PC-3 (cell line): ENCODE measurements at regions not wholly inside any gene's neighbourhood (a gene's known extent, or its start where the extent isn't known, plus 50 kb on each side); places are given as distances from the start of the nearest gene placed in this dataset.
A peak's percentile ranks its signal among the peaks of the same experiment; 100 is the strongest.

Experiments used
- ATAC-seq: fragments of 200-7000 bp; cut with Tn5 transposase; 2 replicates; pipeline ENCODE4 v1.9.1; 2020; ENCODE audit warnings: mild to moderate bottlenecking, moderate library complexity
- BruUV-seq: library from RNA; stranded (reverse); fragments of 400-500 nt; replicated peaks from 2 replicates; lab custom pipeline; 2021; lab: Mats Ljungman, UMichigan
- CTCF ChIA-PET: fragments of 300-600 bp; sonication (Branson Sonifier 250); formaldehyde crosslinking; loops from one replicate; lab custom pipeline; 2022; ENCODE audit warnings: antibody characterized with exemption; lab: Charles Lee
- POLR2A ChIA-PET: fragments of 300-600 bp; sonication (Branson Sonifier 250); formaldehyde crosslinking; loops from one replicate; lab custom pipeline; 2022; ENCODE audit warnings: antibody characterized with exemption; ENCODE audit not compliant: unreplicated experiment; lab: Charles Lee
- DNase-seq: peaks from one replicate; pipeline ENCODE4 v3.0.0-alpha.2; 2015
- H2AFZ ChIP-seq: fragments of 300-600 bp; sonication (generic); 2 replicates; pipeline ENCODE4 v1.6.0; 2016; ENCODE audit warnings: antibody characterized with exemption, low read length
- H3F3A ChIP-seq: fragments of 300-600 bp; sonication (generic); one replicate; pipeline ENCODE4 v1.6.0; 2017; ENCODE audit warnings: antibody characterized with exemption, low read length, control low read depth, mild to moderate bottlenecking; ENCODE audit not compliant: unreplicated experiment
- H3K27ac ChIP-seq: fragments of 300-600 bp; sonication (generic); 2 replicates; pipeline ENCODE4 v1.5.1; 2016; ENCODE audit warnings: mild to moderate bottlenecking, low read length
- H3K27me3 ChIP-seq: fragments of 300-600 bp; sonication (generic); 2 replicates; pipeline ENCODE4 v1.6.1; 2016; ENCODE audit warnings: low read length, mixed read lengths
- H3K36me3 ChIP-seq: fragments of 300-600 bp; sonication (generic); 2 replicates; pipeline ENCODE4 v1.6.1; 2016; ENCODE audit warnings: low read depth, mixed run types, low read length, mixed read lengths
- H3K4me1 ChIP-seq: fragments of 300-600 bp; sonication (generic); 2 replicates; pipeline ENCODE4 v1.5.1; 2016; ENCODE audit warnings: low read length; ENCODE audit not compliant: insufficient read depth
- H3K4me2 ChIP-seq: fragments of 300-600 bp; sonication (generic); 2 replicates; pipeline ENCODE4 v1.6.0; 2016; ENCODE audit warnings: low read length
- H3K4me3 ChIP-seq: fragments of 300-600 bp; sonication (generic); 2 replicates; pipeline ENCODE4 v1.5.1; 2016; ENCODE audit warnings: mild to moderate bottlenecking, low read length, mixed read lengths
- H3K79me2 ChIP-seq: fragments of 300-600 bp; sonication (generic); 2 replicates; pipeline ENCODE4 v1.6.1; 2017; ENCODE audit warnings: low read length, mixed read lengths
- H3K9ac ChIP-seq: fragments of 300-600 bp; sonication (generic); 2 replicates; pipeline ENCODE4 v1.6.0; 2016; ENCODE audit warnings: mild to moderate bottlenecking, low read length
- H3K9me2 ChIP-seq: fragments of 300-600 bp; sonication (generic); replicated peaks from 2 replicates; pipeline ENCODE4 v1.6.1; 2016; ENCODE audit warnings: mixed run types, low read length, mixed read lengths
- H3K9me3 ChIP-seq: fragments of 300-600 bp; sonication (generic); 2 replicates; pipeline ENCODE4 v1.6.1; 2016; ENCODE audit warnings: low read length, mixed read lengths
- H4K20me1 ChIP-seq: fragments of 300-600 bp; sonication (generic); 2 replicates; pipeline ENCODE4 v1.6.1; 2016; ENCODE audit warnings: low read length, mixed read lengths
- CTCF ChIP-seq: fragments of 300-600 bp; sonication (generic); conservative IDR thresholded peaks from 2 replicates; pipeline ENCODE4 v1.5.1; 2017; ENCODE audit warnings: antibody characterized with exemption, low read depth, mild to moderate bottlenecking, low read length
- EZH2 ChIP-seq: fragments of 300-600 bp; sonication (generic); IDR thresholded peaks from one replicate; pipeline ENCODE4 v1.6.1; 2017; ENCODE audit warnings: antibody characterized with exemption, mild to moderate bottlenecking, low read length; ENCODE audit not compliant: unreplicated experiment
- EZH2phosphoT487 ChIP-seq: fragments of 300-600 bp; sonication (generic); IDR thresholded peaks from 2 replicates; pipeline ENCODE4 v1.6.1; 2018; ENCODE audit warnings: mild to moderate bottlenecking, antibody characterized with exemption, low read length, borderline replicate concordance
- intact Hi-C: fragments of 100-400 bp; cut with micrococcal nuclease; formaldehyde crosslinking; loops from 2 replicates; pipeline ENCODE4 v1.9.0; 2023

DNA sequence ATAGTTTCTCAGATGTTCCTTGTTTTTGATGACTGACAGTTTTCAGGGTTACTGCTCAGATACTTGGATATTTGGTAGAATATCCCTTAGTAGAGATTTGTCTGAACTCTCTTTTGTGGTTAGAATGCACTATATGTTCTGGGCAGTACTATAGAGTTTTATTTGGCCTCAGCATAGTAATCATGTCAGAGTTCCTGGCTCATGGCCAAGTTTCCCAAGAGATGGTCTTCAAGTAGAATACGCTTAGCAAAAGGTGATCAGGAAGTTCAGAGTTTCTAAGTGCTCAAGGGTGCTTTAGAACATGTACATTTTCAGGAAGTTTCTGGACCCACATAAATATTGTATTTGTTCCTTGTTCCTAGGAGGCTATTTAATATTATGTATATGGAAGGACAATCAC is 1209.7 kb upstream of the GJE1 start:
- Histone ChIP-seq H3K27me3 (no peaks in the 10 kb centered on the region), H3K36me3 (no peaks in the 10 kb centered on the region), H3K4me2 (no peak overlapping the region), H4K20me1 (no peaks in the 10 kb centered on the region), H3K27ac (no peak overlapping the region), H3K79me2 (no peaks in the 10 kb centered on the region), H3F3A (no peaks in the 10 kb centered on the region), H3K9me2 (no peaks in the 10 kb centered on the region), H2AFZ (no peak overlapping the region), H3K9ac (no peak overlapping the region), H3K4me1 (peaks cover 8% of the 10 kb centered on the region), H3K4me3 (no peak overlapping the region), H3K9me3 (no peaks in the 10 kb centered on the region)
- TF ChIP-seq CTCF: no peak
- no peak for TF ChIP-seq EZH2
- no peak for TF ChIP-seq EZH2phosphoT487
- ChIA-PET CTCF (no interaction called here), POLR2A (no interaction called here)
- intact Hi-C loops: loop anchor here (5.0 to 10.0 kb wide), 2 partner anchors 868 to 1041 kb away; no protein-coding TSS in a partner anchor
- ATAC-seq (no peak), DNase-seq (no peak)
- no TSS peak for BruUV-seq

- CTCF ChIA-PET: interaction anchor here (0.5 kb wide), 2 partner anchors 540 to 607 kb away, joined by 3 to 5 read pairs; no protein-coding TSS in a partner anchor
- Histone ChIP-seq H3K4me3 (no peak overlapping the region), H3K9me3 (no peaks in the 10 kb centered on the region), H3F3A (no peaks in the 10 kb centered on the region), H3K36me3 (no peaks in the 10 kb centered on the region), H3K4me1 (peaks cover 8% of the 10 kb centered on the region), H3K27me3 (no peaks in the 10 kb centered on the region), H3K79me2 (no peaks in the 10 kb centered on the region), H4K20me1 (no peaks in the 10 kb centered on the region), H2AFZ (no peak overlapping the region), H3K27ac (peak overlapping the region; percentile 75), H3K4me2 (peak overlapping the region; percentile 12; the same call in 1 of the 2 replicates), H3K9ac (no peak overlapping the region; the same call in 1 of the 2 replicates), H3K9me2 (no peaks in the 10 kb centered on the region)
- ATAC-seq: peak; percentile 99
- intact Hi-C loops: loop anchor here (1.0 to 10.0 kb wide), 7 partner anchors 74 to 1553 kb away; no protein-coding TSS in a partner anchor
- POLR2A ChIA-PET: no interaction called here
- no TSS peak for BruUV-seq
- DNase-seq: peak; percentile 89
- peak; percentile 85 for TF ChIP-seq CTCF
- TF ChIP-seq EZH2phosphoT487: no peak
These were observed 1211.1 kb upstream of the GJE1 start for GRCh38 chr6:140921366-140922226.

GRCh38 chr6:140917911-140918310 is 1214.8 kb upstream of the GJE1 start:
- no peaks in the 10 kb centered on the region for H3K27me3 ChIP-seq
- POLR2A ChIA-PET: no interaction called here
- H2AFZ ChIP-seq: no peak overlapping the region
- ATAC-seq (no peak), DNase-seq (no peak)
- H3F3A ChIP-seq: no peaks in the 10 kb centered on the region
- H3K27ac ChIP-seq: no peak overlapping the region
- no peaks in the 10 kb centered on the region for H3K36me3 ChIP-seq
- H3K4me2 ChIP-seq: no peak overlapping the region
- no TSS peak for BruUV-seq
- H3K9me3 ChIP-seq: no peaks in the 10 kb centered on the region
- intact Hi-C loops: loop anchor here (10.0 kb wide), 1 partner anchor 473 kb away; no protein-coding TSS in a partner anchor
- CTCF ChIA-PET: no interaction called here
- H4K20me1 ChIP-seq: no peaks in the 10 kb centered on the region
- H3K9me2 ChIP-seq: no peaks in the 10 kb centered on the region
- H3K4me3 ChIP-seq: no peak overlapping the region
- TF ChIP-seq EZH2 (no peak), CTCF (no peak), EZH2phosphoT487 (no peak)
- peaks cover 8% of the 10 kb centered on the region for H3K4me1 ChIP-seq
- no peak overlapping the region for H3K9ac ChIP-seq
- H3K79me2 ChIP-seq: no peaks in the 10 kb centered on the region
